Ishikawa (cell line): ENCODE measurements at regions not wholly inside any gene's neighbourhood (a gene's known extent, or its start where the extent isn't known, plus 50 kb on each side); places are given as distances from the start of the nearest gene placed in this dataset.

Experiments used
- CEBPB ChIP-seq: IDR thresholded peaks from 2 replicates; pipeline ENCODE4 v1.6.1; 2012
- CREB1 ChIP-seq: IDR thresholded peaks from 2 replicates; pipeline ENCODE4 v1.6.1; 2012; ENCODE audit warnings: low read depth
- EGR1 ChIP-seq: IDR thresholded peaks from 2 replicates; pipeline ENCODE4 v1.6.1; 2012
- EP300 ChIP-seq: IDR thresholded peaks from 2 replicates; pipeline ENCODE4 v1.6.1; 2012; ENCODE audit warnings: borderline replicate concordance
- FOXM1 ChIP-seq: IDR thresholded peaks from 2 replicates; pipeline ENCODE4 v1.6.1; 2012; ENCODE audit warnings: low read depth, borderline replicate concordance
- MAX ChIP-seq: IDR thresholded peaks from 2 replicates; pipeline ENCODE4 v1.6.1; 2012
- NFIC ChIP-seq: IDR thresholded peaks from 2 replicates; pipeline ENCODE4 v1.6.1; 2012
- RAD21 ChIP-seq: IDR thresholded peaks from 2 replicates; pipeline ENCODE4 v1.6.1; 2012; ENCODE audit warnings: low read depth
- REST ChIP-seq: IDR thresholded peaks from 2 replicates; pipeline ENCODE4 v1.6.1; 2012; ENCODE audit warnings: low read depth, mild to moderate bottlenecking
- TAF1 ChIP-seq: IDR thresholded peaks from 2 replicates; pipeline ENCODE4 v1.6.1; 2012; ENCODE audit warnings: low read depth, mild to moderate bottlenecking
- TCF12 ChIP-seq: IDR thresholded peaks from 2 replicates; pipeline ENCODE4 v1.6.1; 2012; ENCODE audit warnings: low read depth
- TEAD4 ChIP-seq: IDR thresholded peaks from 2 replicates; pipeline ENCODE4 v1.6.1; 2012
- YY1 ChIP-seq: IDR thresholded peaks from 2 replicates; pipeline ENCODE4 v1.6.1; 2012; ENCODE audit warnings: low read depth
- ZBTB7A ChIP-seq: IDR thresholded peaks from 2 replicates; pipeline ENCODE4 v1.6.1; 2012; ENCODE audit warnings: low read depth
- TF ChIP-seq, protein P1 (sequence below): IDR thresholded peaks from 2 replicates; pipeline ENCODE4 v1.6.1; 2012

- no peak for TF ChIP-seq RAD21
- no peak for TF ChIP-seq REST
- no peak for TF ChIP-seq TCF12
- TF ChIP-seq ZBTB7A = no peak
- no peak for TF ChIP-seq MAX
- TF ChIP-seq FOXM1 = no peak
- TF ChIP-seq, protein P1, sequence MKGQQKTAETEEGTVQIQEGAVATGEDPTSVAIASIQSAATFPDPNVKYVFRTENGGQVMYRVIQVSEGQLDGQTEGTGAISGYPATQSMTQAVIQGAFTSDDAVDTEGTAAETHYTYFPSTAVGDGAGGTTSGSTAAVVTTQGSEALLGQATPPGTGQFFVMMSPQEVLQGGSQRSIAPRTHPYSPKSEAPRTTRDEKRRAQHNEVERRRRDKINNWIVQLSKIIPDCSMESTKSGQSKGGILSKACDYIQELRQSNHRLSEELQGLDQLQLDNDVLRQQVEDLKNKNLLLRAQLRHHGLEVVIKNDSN = no peak
- TF ChIP-seq TEAD4 = no peak
- TF ChIP-seq NFIC = no peak
- no peak for TF ChIP-seq CREB1
- TF ChIP-seq EP300 = no peak
- no peak for TF ChIP-seq EGR1
- TF ChIP-seq TAF1 = no peak
- no peak for TF ChIP-seq CEBPB
Observed at GRCh38 chr13:88526853-88527215, 855.7 kb downstream of the SLITRK5 start.

- TF ChIP-seq CREB1 (no peak), CEBPB (no peak), RAD21 (no peak), YY1 (no peak), EP300 (no peak), EGR1 (no peak), REST (no peak), TAF1 (no peak), TEAD4 (no peak), NFIC (no peak), TCF12 (no peak), ZBTB7A (no peak), MAX (no peak), FOXM1 (no peak)
- TF ChIP-seq, protein P1 = no peak
Observed at GRCh38 chr13:88541994-88542393, 870.8 kb downstream of the SLITRK5 start.

GRCh38 chr13:88544836-88545235 lies 873.7 kb downstream of the SLITRK5 start:
- no peak for TF ChIP-seq CEBPB
- no peak for TF ChIP-seq REST
- TF ChIP-seq MAX = no peak
- TF ChIP-seq EP300 = no peak
- TF ChIP-seq TCF12 = no peak
- no peak for TF ChIP-seq FOXM1
- no peak for TF ChIP-seq TAF1
- TF ChIP-seq, protein P1 = no peak
- no peak for TF ChIP-seq RAD21
- TF ChIP-seq NFIC = no peak
- no peak for TF ChIP-seq ZBTB7A
- no peak for TF ChIP-seq YY1
- no peak for TF ChIP-seq TEAD4
- TF ChIP-seq CREB1 = no peak
- no peak for TF ChIP-seq EGR1

GRCh38 chr13:88552966-88553365 lies 881.8 kb downstream of the SLITRK5 start:
- TF ChIP-seq YY1 = no peak
